ENCODE measurements at regions not wholly inside any gene's neighbourhood (a gene's known extent, or its start where the extent isn't known, plus 50 kb on each side); places are given as distances from the start of the nearest gene placed in this dataset.

DNA sequence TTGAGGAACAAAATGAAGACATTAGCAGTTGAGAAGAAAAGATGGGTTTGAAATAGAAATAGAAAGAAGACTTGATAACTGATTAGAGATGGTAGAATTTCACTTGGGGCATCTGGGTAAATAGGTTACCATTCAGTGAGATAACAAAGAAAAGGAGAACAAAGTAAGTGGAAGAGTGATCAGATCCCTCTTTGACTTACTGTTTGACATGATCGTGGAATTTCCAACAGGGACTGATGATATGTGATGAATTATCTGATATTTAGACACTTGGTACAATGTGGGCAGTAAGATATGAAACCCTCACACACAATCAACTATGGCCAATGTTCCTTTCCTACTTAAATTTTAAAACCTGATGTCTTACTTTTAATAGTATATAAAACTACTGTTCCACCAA is 70.1 kb upstream of the STARD4 start:
- no peak overlapping the region for H3K4me3 ChIP-seq (ENCODE audit: low read length)
- Mint-ChIP-seq H3K36me3 (ENCODE audit: low read depth) (no peaks in the 10 kb centered on the region), H3K27me3 (ENCODE audit: insufficient read depth) (no peaks in the 10 kb centered on the region), H3K4me1 (peaks cover 24% of the 10 kb centered on the region), H3K27ac (no peak overlapping the region), H3K9me3 (peaks cover 1% of the 10 kb centered on the region), H3K4me3 (no peak overlapping the region)
- no peak for DNase-seq
- TF ChIP-seq, protein P1, sequence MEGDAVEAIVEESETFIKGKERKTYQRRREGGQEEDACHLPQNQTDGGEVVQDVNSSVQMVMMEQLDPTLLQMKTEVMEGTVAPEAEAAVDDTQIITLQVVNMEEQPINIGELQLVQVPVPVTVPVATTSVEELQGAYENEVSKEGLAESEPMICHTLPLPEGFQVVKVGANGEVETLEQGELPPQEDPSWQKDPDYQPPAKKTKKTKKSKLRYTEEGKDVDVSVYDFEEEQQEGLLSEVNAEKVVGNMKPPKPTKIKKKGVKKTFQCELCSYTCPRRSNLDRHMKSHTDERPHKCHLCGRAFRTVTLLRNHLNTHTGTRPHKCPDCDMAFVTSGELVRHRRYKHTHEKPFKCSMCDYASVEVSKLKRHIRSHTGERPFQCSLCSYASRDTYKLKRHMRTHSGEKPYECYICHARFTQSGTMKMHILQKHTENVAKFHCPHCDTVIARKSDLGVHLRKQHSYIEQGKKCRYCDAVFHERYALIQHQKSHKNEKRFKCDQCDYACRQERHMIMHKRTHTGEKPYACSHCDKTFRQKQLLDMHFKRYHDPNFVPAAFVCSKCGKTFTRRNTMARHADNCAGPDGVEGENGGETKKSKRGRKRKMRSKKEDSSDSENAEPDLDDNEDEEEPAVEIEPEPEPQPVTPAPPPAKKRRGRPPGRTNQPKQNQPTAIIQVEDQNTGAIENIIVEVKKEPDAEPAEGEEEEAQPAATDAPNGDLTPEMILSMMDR (conservative IDR thresholded peaks at IDR 0.05) = no peak
- H3K27me3 ChIP-seq (ENCODE audit: control insufficient read depth, insufficient read depth, low read length, poor library complexity, severe bottlenecking) = no peaks in the 10 kb centered on the region
- 94 to 100% methylated on average over 1 of the region's 1 CpG for WGBS, 2 experiments (ENCODE audit: insufficient coverage in 1 of 2, insufficient read length in 1 of 2)
- no peaks in the 10 kb centered on the region for H3K36me3 ChIP-seq (ENCODE audit: control insufficient read depth, insufficient read depth, low read length)
- H3K9ac ChIP-seq (ENCODE audit: extremely low read depth, low read length, poor library complexity, severe bottlenecking) = no peak overlapping the region
- H3K27ac ChIP-seq (ENCODE audit: low read depth, low read length) = no peak overlapping the region
- no peaks in the 10 kb centered on the region for H3K9me3 ChIP-seq (ENCODE audit: control insufficient read depth, low read length)
- peaks cover 10% of the 10 kb centered on the region for H3K4me1 ChIP-seq (ENCODE audit: control insufficient read depth, insufficient read depth, low read length)

DNA sequence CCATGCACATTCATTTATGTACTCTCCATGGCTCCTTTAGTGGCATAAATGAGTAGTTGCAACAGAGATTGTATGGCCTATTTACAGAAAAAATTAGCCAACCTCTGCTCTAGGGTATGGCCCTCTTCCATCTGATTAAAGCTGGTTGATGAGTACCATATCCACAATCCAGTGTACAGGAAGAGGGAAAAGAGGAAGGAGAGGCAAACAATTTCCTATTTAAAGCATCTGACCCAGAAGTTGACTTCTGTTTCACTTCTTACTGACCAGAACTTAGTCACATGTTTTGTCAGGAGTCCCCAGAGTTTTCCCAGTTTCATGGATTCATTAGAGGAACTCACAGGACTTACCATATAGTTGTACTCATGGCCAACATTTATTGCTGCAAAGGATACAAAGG is 68.6 kb upstream of the STARD4 start:
- TF ChIP-seq, protein P1 (conservative IDR thresholded peaks at IDR 0.05) = no peak
- Mint-ChIP-seq H3K4me1 (peaks cover 23% of the 10 kb centered on the region), H3K4me3 (no peak overlapping the region), H3K27me3 (ENCODE audit: insufficient read depth) (no peaks in the 10 kb centered on the region), H3K9me3 (peaks cover 1% of the 10 kb centered on the region), H3K27ac (no peak overlapping the region), H3K36me3 (ENCODE audit: low read depth) (no peaks in the 10 kb centered on the region)
- peaks cover 9% of the 10 kb centered on the region for H3K4me1 ChIP-seq (ENCODE audit: control insufficient read depth, insufficient read depth, low read length)
- no peak overlapping the region for H3K4me3 ChIP-seq (ENCODE audit: low read length)
- no peak overlapping the region for H3K9ac ChIP-seq (ENCODE audit: extremely low read depth, low read length, poor library complexity, severe bottlenecking)
- no peaks in the 10 kb centered on the region for H3K36me3 ChIP-seq (ENCODE audit: control insufficient read depth, insufficient read depth, low read length)
- no peak overlapping the region for H3K27ac ChIP-seq (ENCODE audit: low read depth, low read length)
- no peak for DNase-seq
- H3K27me3 ChIP-seq (ENCODE audit: control insufficient read depth, insufficient read depth, low read length, poor library complexity, severe bottlenecking) = no peaks in the 10 kb centered on the region
- H3K9me3 ChIP-seq (ENCODE audit: control insufficient read depth, low read length) = no peaks in the 10 kb centered on the region

DNA sequence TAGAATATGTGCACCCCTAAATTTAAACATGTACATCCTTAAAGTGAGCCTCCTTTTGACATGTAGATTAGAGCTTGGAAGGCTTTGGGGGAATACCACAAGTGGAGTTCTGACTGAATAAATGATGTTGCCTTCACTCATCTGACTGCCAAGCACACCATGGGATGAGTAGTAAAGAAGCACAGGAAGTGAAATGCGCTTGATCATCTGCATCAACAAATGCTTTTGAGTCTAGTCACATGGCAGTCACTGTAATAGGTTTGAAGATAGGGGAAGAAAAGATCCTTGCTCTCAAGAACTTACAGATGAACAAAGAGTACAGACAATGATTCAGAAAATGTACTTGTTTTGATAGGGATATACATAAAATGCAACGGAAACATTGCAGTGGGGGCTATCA is 62.0 kb upstream of the STARD4 start:
- TF ChIP-seq, protein P1 (conservative IDR thresholded peaks at IDR 0.05) = no peak
- no peaks in the 10 kb centered on the region for H3K9me3 ChIP-seq (ENCODE audit: control insufficient read depth, low read length)
- DNase-seq = no peak
- no peak overlapping the region for H3K27ac Mint-ChIP-seq
- H3K4me3 ChIP-seq (ENCODE audit: low read length) = no peak overlapping the region
- no peak overlapping the region for H3K9ac ChIP-seq (ENCODE audit: extremely low read depth, low read length, poor library complexity, severe bottlenecking)
- no peak overlapping the region for H3K27ac ChIP-seq (ENCODE audit: low read depth, low read length)
- H3K4me1 ChIP-seq (ENCODE audit: control insufficient read depth, insufficient read depth, low read length) = no peaks in the 10 kb centered on the region
- H3K4me3 Mint-ChIP-seq = no peak overlapping the region
- no peaks in the 10 kb centered on the region for H3K4me1 Mint-ChIP-seq
- no peaks in the 10 kb centered on the region for H3K27me3 ChIP-seq (ENCODE audit: control insufficient read depth, insufficient read depth, low read length, poor library complexity, severe bottlenecking)
- H3K36me3 ChIP-seq (ENCODE audit: control insufficient read depth, insufficient read depth, low read length) = no peaks in the 10 kb centered on the region
- WGBS, 2 experiments (ENCODE audit: insufficient coverage in 1 of 2, insufficient read length in 1 of 2) = 83 to 91% methylated on average over 2 of the region's 2 CpGs
- H3K9me3 Mint-ChIP-seq = peaks cover 1% of the 10 kb centered on the region
- no peaks in the 10 kb centered on the region for H3K36me3 Mint-ChIP-seq (ENCODE audit: low read depth)
- no peaks in the 10 kb centered on the region for H3K27me3 Mint-ChIP-seq (ENCODE audit: insufficient read depth)
